ENCODE measurements at regions not wholly inside any gene's neighbourhood (a gene's known extent, or its start where the extent isn't known, plus 50 kb on each side); places are given as distances from the start of the nearest gene placed in this dataset.

- Mint-ChIP-seq H3K36me3 (peaks cover 0 to 5% of the 10 kb centered on the region in 2 donors), H3K27me3 (no peaks in the 10 kb centered on the region), H3K4me1 (peaks cover 4 to 25% of the 10 kb centered on the region in 2 donors), H3K4me3 (no peak overlapping the region), H3K9me3 (peaks cover 4% of the 10 kb centered on the region in 2 donors), H3K27ac (no peak overlapping the region)
- DNase-seq, result no peak
- no peak for ATAC-seq (replicated peaks)
These were observed 560.7 kb upstream of the BOD1L1 start for GRCh38 chr4:14188214-14188613.

GRCh38 chr4:14193601-14194000, 566.1 kb upstream of the BOD1L1 start:
- Mint-ChIP-seq H3K4me1 (peaks cover 0 to under 1% of the 10 kb centered on the region in 2 donors), H3K27me3 (peaks cover 0 to 7% of the 10 kb centered on the region in 2 donors), H3K4me3 (no peak overlapping the region), H3K27ac (no peak overlapping the region), H3K36me3 (peaks cover 0 to 1% of the 10 kb centered on the region in 2 donors), H3K9me3 (peaks cover under 1 to 3% of the 10 kb centered on the region in 2 donors)
- no peak for ATAC-seq (replicated peaks)
- no peak for DNase-seq

- H3K27me3 Mint-ChIP-seq, result peaks cover 0 to 7% of the 10 kb centered on the region in 2 donors
- H3K4me1 Mint-ChIP-seq, result no peaks in the 10 kb centered on the region
- H3K4me3 Mint-ChIP-seq, result no peak overlapping the region
- no peak for ATAC-seq (replicated peaks)
- no peak for DNase-seq
- H3K36me3 Mint-ChIP-seq, result no peaks in the 10 kb centered on the region
- H3K27ac Mint-ChIP-seq, result no peak overlapping the region
- H3K9me3 Mint-ChIP-seq, result peaks cover 0 to 2% of the 10 kb centered on the region in 2 donors
These were observed 568.6 kb upstream of the BOD1L1 start for GRCh38 chr4:14196131-14196530.

- Mint-ChIP-seq H3K27ac (no peak overlapping the region), H3K4me1 (peaks cover 0 to 5% of the 10 kb centered on the region in 2 donors), H3K36me3 (peaks cover 5 to 7% of the 10 kb centered on the region in 2 donors), H3K9me3 (peaks cover 8 to 9% of the 10 kb centered on the region in 2 donors), H3K27me3 (peaks cover 0 to 11% of the 10 kb centered on the region in 2 donors), H3K4me3 (no peak overlapping the region)
- ATAC-seq (replicated peaks), result no peak
- DNase-seq, result no peak
These were observed 587.7 kb upstream of the BOD1L1 start for GRCh38 chr4:14215116-14215770.

DNA sequence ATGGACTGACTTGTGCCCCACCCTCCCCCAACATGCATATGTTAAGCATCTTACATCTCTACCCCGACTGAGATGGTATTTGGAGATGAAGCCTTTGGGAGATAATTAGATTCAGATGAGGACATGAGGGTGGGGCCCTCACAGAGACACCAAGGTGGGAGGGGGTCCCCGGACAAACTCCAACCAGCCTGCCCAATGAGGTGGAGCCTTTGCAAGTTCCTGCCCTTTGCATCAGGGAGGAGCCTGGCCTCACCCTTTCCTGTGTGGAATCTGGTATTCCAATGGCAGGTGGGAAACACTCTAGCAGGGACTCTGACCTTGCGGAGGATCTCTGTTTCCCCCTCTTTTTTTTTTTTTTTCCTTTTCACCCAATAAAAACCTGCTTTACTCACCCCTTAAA, 589.9 kb upstream of the BOD1L1 start:
- Mint-ChIP-seq H3K9me3 (peaks cover 5 to 7% of the 10 kb centered on the region in 2 donors), H3K36me3 (peaks cover 3% of the 10 kb centered on the region in 2 donors), H3K4me3 (no peak overlapping the region), H3K27me3 (peaks cover 0 to 11% of the 10 kb centered on the region in 2 donors), H3K27ac (no peak overlapping the region), H3K4me1 (peaks cover 0 to 5% of the 10 kb centered on the region in 2 donors)
- ATAC-seq (replicated peaks), result no peak
- DNase-seq, result no peak

DNA sequence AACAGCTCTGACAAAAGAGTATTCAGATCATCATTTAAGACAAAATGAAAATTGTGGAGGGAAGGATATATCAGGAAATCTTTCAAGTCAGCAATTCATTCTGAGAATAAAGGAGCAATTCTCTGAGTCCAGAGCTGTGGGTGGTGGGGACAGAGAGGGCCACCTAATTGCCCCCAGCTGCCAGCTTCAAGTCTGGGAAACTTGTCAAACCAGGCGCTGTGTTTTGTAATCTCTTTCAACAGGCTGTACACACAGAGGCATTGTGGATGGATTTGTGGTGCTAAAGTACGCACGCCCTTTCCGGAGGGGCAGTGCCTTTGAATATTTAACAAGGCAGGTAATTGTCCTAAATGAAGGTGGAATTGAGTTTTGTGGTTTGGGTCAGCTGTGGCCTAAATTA, 591.1 kb upstream of the BOD1L1 start:
- peaks cover 0 to 5% of the 10 kb centered on the region in 2 donors for H3K4me1 Mint-ChIP-seq
- DNase-seq (no peak), ATAC-seq (replicated peaks) (no peak)
- no peak overlapping the region for H3K27ac Mint-ChIP-seq
- H3K36me3 Mint-ChIP-seq, result peaks cover 0 to 3% of the 10 kb centered on the region in 2 donors
- peaks cover 0 to 7% of the 10 kb centered on the region in 2 donors for H3K27me3 Mint-ChIP-seq
- H3K4me3 Mint-ChIP-seq, result no peak overlapping the region
- no peaks in the 10 kb centered on the region for H3K9me3 Mint-ChIP-seq

- no peak for ATAC-seq (replicated peaks)
- no peak for DNase-seq
- H3K4me1 Mint-ChIP-seq, result peaks cover 0 to 3% of the 10 kb centered on the region in 2 donors
- no peaks in the 10 kb centered on the region for H3K27me3 Mint-ChIP-seq
- no peaks in the 10 kb centered on the region for H3K36me3 Mint-ChIP-seq
- H3K4me3 Mint-ChIP-seq, result no peak overlapping the region
- H3K27ac Mint-ChIP-seq, result no peak overlapping the region
- H3K9me3 Mint-ChIP-seq, result no peaks in the 10 kb centered on the region
These were observed 593.7 kb upstream of the BOD1L1 start for GRCh38 chr4:14221176-14221575.

DNA sequence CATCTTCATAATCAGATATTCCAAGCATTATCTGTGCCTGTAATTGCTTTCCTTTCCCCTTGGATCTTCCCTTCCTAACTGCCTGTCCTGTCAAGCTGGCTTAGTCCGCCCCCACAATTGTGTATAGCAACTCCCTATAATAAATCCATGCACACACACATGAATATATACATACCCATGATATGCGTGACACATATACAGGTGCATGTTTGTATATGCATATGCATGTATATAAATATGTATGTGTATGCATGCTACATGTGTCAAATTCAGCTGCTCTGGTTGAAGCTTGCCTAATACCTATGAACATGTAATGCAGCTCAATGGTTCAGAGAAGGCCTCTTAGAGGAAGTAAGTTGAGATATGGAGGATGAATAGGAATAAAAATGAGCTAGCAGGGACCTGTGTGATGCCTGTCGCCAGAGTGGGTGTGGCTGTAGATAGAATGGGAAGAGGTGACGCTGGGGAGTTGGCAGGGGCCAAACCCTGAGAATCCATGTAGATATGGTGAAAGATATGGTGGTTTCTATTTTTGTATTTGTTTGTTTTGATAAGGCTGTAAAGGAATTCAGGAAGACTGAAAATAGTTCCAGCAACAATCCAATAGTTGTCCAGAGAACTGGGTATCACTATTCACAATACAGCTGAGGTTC, 595.0 kb upstream of the BOD1L1 start:
- no peaks in the 10 kb centered on the region for H3K9me3 Mint-ChIP-seq
- DNase-seq, result no peak

GRCh38 chr4:14223461-14223860, 595.9 kb upstream of the BOD1L1 start:
- H3K4me3 Mint-ChIP-seq, result no peak overlapping the region
- no peak overlapping the region for H3K27ac Mint-ChIP-seq
- no peaks in the 10 kb centered on the region for H3K27me3 Mint-ChIP-seq
- DNase-seq (no peak), ATAC-seq (replicated peaks) (no peak)
- H3K9me3 Mint-ChIP-seq, result no peaks in the 10 kb centered on the region
- no peaks in the 10 kb centered on the region for H3K36me3 Mint-ChIP-seq
- peaks cover 0 to 4% of the 10 kb centered on the region in 2 donors for H3K4me1 Mint-ChIP-seq

More for the DNA sequence above, 595.0 kb upstream of the BOD1L1 start:
- H3K27me3 Mint-ChIP-seq, result no peaks in the 10 kb centered on the region
- no peak overlapping the region for H3K27ac Mint-ChIP-seq
- peaks cover 0 to 3% of the 10 kb centered on the region in 2 donors for H3K4me1 Mint-ChIP-seq
- no peak overlapping the region for H3K4me3 Mint-ChIP-seq
- H3K36me3 Mint-ChIP-seq, result no peaks in the 10 kb centered on the region
- no peak for ATAC-seq (replicated peaks)

GRCh38 chr4:14225688-14226207, 598.2 kb upstream of the BOD1L1 start:
- DNase-seq (no peak), ATAC-seq (replicated peaks) (peak in 1 of 2 donors; percentile 57)
- Mint-ChIP-seq H3K27ac (no peak overlapping the region), H3K4me1 (peaks cover 0 to 5% of the 10 kb centered on the region in 2 donors), H3K9me3 (no peaks in the 10 kb centered on the region), H3K4me3 (no peak overlapping the region), H3K27me3 (no peaks in the 10 kb centered on the region), H3K36me3 (no peaks in the 10 kb centered on the region)

GRCh38 chr4:14233126-14233525, 605.6 kb upstream of the BOD1L1 start:
- Mint-ChIP-seq H3K36me3 (no peaks in the 10 kb centered on the region), H3K27ac (peak overlapping the region; percentile 43), H3K4me1 (peaks cover 0 to 3% of the 10 kb centered on the region in 2 donors), H3K4me3 (no peak overlapping the region), H3K27me3 (peaks cover 0 to 4% of the 10 kb centered on the region in 2 donors), H3K9me3 (no peaks in the 10 kb centered on the region)
- no peak for DNase-seq
- ATAC-seq (replicated peaks), result no peak

- ATAC-seq (replicated peaks), result no peak
- peaks cover 0 to 4% of the 10 kb centered on the region in 2 donors for H3K27me3 Mint-ChIP-seq
- H3K4me3 Mint-ChIP-seq, result no peak overlapping the region
- no peak for DNase-seq
- no peaks in the 10 kb centered on the region for H3K36me3 Mint-ChIP-seq
- no peaks in the 10 kb centered on the region for H3K4me1 Mint-ChIP-seq
- H3K27ac Mint-ChIP-seq, result no peak overlapping the region
- no peaks in the 10 kb centered on the region for H3K9me3 Mint-ChIP-seq
These were observed 606.8 kb upstream of the BOD1L1 start for GRCh38 chr4:14234307-14234706.

DNA sequence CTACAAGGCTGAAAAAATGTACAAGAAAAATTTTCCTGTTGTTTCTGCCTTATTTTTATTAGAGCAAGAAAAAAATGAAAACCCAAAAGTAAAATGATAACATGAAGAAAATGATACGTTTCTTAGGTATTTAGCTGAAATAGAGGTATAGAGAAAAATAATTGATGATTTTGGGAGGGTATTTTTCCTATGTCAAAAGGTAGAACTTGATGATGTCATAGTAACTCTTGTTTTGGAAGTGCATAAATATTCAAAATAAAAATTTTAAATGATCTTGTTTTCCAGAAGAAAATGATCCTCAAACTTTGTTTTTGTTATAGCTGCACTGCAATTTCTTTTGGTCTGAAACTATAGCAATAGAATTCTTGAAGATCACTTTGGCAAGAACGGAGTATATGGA, 608.8 kb upstream of the BOD1L1 start:
- no peak overlapping the region for H3K27ac Mint-ChIP-seq
- H3K9me3 Mint-ChIP-seq, result no peaks in the 10 kb centered on the region
- H3K4me3 Mint-ChIP-seq, result no peak overlapping the region
- H3K4me1 Mint-ChIP-seq, result no peaks in the 10 kb centered on the region
- no peak for DNase-seq
- H3K36me3 Mint-ChIP-seq, result no peaks in the 10 kb centered on the region
- H3K27me3 Mint-ChIP-seq, result peaks cover 0 to 4% of the 10 kb centered on the region in 2 donors
- no peak for ATAC-seq (replicated peaks)

GRCh38 chr4:14237911-14238310, 610.4 kb upstream of the BOD1L1 start:
- DNase-seq (no peak), ATAC-seq (replicated peaks) (no peak)
- H3K36me3 Mint-ChIP-seq, result no peaks in the 10 kb centered on the region
- peaks cover 0 to 4% of the 10 kb centered on the region in 2 donors for H3K27me3 Mint-ChIP-seq
- no peak overlapping the region for H3K27ac Mint-ChIP-seq
- no peak overlapping the region for H3K4me3 Mint-ChIP-seq
- H3K4me1 Mint-ChIP-seq, result no peaks in the 10 kb centered on the region
- no peaks in the 10 kb centered on the region for H3K9me3 Mint-ChIP-seq

- Mint-ChIP-seq H3K4me1 (peaks cover 2 to 6% of the 10 kb centered on the region in 2 donors), H3K9me3 (peaks cover 4 to 5% of the 10 kb centered on the region in 2 donors), H3K27ac (no peak overlapping the region), H3K4me3 (no peak overlapping the region), H3K36me3 (no peaks in the 10 kb centered on the region), H3K27me3 (no peaks in the 10 kb centered on the region)
- ATAC-seq (replicated peaks) (no peak), DNase-seq (no peak)
These were observed 614.0 kb upstream of the BOD1L1 start for GRCh38 chr4:14241574-14241973.

Data from stimulated activated naive B cell treated with anti-CD40 and anti-IgM and Interleukin-4, amounts not matched to agents 10 μg/mL and 1 μg/mL and 100 μg/mL, for 72 hours (primary cell).